Left lung (tissue), 4 donors: ENCODE measurements at regions not wholly inside any gene's neighbourhood (a gene's known extent, or its start where the extent isn't known, plus 50 kb on each side); places are given as distances from the start of the nearest gene placed in this dataset.

Experiments
- ATAC-seq: fragments of 200-7000 bp; cut with Tn5 transposase; one replicate; pipeline ENCODE4 v1.9.1; 2020; ENCODE audit warnings: moderate library complexity
- DNase-seq, 4 donors: peaks; one replicate each; pipeline ENCODE4 v3.0.0-alpha.2; 2013 to 2020
- H3K27ac ChIP-seq, 2 donors: fragments of 200-600 bp; sonication (generic) in 1 of 2; one replicate each; pipeline versions ENCODE4 v1.5.0 to v1.8.0; 2020 to 2021
- H3K27me3 ChIP-seq, 2 donors: fragments of 200-600 bp; sonication (generic) in 1 of 2; one replicate each; pipeline versions ENCODE4 v1.5.0 to v1.8.0; 2020 to 2021
- H3K36me3 ChIP-seq, 2 donors: fragments of 200-600 bp; sonication (generic) in 1 of 2; one replicate each; pipeline versions ENCODE4 v1.5.0 to v1.8.0; 2020 to 2021
- H3K4me1 ChIP-seq, 2 donors: fragments of 200-600 bp; one replicate each; pipeline ENCODE4 v1.8.0; 2021
- H3K4me3 ChIP-seq, 2 donors: fragments of 200-600 bp; sonication (generic) in 1 of 2; one replicate each; pipeline versions ENCODE4 v1.5.0 to v1.8.0; 2020 to 2021; ENCODE audit warnings: mild to moderate bottlenecking in 1 of 2
- H3K9me3 ChIP-seq, 2 donors: fragments of 200-600 bp; sonication (generic) in 1 of 2; one replicate each; pipeline versions ENCODE4 v1.5.0 to v1.8.0; 2020 to 2021
- intact Hi-C, 2 donors: fragments of 100-400 bp; cut with DNase I; formaldehyde crosslinking; loops; one replicate each; pipeline versions ENCODE4 v1.11.2 to v1.14.2; 2022
- TF ChIP-seq, protein P1 (sequence below), 2 donors: fragments of 200-600 bp; sonication (generic) in 1 of 2; IDR thresholded peaks; one replicate each; pipeline versions ENCODE4 v1.5.0 to v1.8.0; 2021; ENCODE audit warnings: antibody characterized with exemption in 2 of 2
- donor health status: DM: no; HTN: yes; CAD: no.
- donor health status: DM: no; HTN: no; CAD: no.

DNA sequence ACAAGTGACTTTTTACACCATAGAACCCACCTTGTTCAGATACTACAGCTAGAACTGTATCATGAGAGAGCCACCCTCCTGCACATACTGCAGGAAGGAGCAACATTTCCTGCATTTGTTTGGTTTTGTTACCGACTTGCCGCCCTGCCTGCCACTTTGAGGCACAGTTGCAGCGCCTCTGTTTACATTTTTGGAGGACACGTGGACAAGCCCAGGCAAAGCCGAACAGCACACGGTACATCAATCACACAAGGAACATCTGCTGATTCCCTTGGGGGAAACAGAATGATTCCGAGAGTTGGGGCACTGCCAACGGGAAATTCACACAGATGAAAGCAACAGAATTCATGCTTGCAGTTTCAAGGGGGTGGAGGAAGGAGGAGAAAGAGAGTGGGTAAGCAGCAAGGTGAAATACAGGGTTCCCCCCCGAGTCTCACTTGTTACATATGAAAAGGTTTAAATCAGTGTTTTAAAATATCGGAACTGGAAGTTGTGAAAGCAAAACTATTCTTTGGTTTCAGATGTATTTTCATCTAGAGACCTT is 110.7 kb downstream of the BTG1 start:
- Histone ChIP-seq H3K36me3 (no peaks in the 10 kb centered on the region), H3K4me3 (peak overlapping the region; percentile 10 to 23), H3K27me3 (no peaks in the 10 kb centered on the region), H3K4me1 (peaks cover 9 to 53% of the 10 kb centered on the region in 2 donors), H3K9me3 (no peaks in the 10 kb centered on the region), H3K27ac (peak overlapping the region; percentile 28 to 66)
- ATAC-seq: peak; percentile 80
- intact Hi-C loops: no loop called here
- TF ChIP-seq, protein P1, sequence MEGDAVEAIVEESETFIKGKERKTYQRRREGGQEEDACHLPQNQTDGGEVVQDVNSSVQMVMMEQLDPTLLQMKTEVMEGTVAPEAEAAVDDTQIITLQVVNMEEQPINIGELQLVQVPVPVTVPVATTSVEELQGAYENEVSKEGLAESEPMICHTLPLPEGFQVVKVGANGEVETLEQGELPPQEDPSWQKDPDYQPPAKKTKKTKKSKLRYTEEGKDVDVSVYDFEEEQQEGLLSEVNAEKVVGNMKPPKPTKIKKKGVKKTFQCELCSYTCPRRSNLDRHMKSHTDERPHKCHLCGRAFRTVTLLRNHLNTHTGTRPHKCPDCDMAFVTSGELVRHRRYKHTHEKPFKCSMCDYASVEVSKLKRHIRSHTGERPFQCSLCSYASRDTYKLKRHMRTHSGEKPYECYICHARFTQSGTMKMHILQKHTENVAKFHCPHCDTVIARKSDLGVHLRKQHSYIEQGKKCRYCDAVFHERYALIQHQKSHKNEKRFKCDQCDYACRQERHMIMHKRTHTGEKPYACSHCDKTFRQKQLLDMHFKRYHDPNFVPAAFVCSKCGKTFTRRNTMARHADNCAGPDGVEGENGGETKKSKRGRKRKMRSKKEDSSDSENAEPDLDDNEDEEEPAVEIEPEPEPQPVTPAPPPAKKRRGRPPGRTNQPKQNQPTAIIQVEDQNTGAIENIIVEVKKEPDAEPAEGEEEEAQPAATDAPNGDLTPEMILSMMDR (IDR thresholded peaks at IDR 0.05): no peak
- DNase-seq: peak in 3 of 4 donors; percentile 41 to 57 (median 48)

DNA sequence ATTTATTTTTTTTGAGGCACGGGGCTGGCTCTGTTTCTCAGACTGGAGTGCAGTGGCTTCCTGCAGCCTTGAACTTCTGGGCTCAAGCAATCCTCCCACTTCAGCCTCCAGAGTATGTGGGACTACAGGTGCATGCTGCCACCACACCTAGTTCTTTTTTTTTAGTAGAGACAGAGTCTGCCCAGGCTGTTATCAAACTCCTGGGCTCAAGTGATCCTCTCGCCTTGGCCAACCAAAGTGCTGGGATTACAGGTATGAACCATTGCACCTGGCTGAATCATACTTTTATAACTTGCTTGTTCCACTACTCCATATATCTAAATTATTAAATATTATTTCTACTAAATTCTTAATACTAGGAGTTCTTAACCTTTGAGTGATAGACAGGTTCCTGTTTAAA is 111.6 kb downstream of the BTG1 start:
- H3K27me3 ChIP-seq: no peaks in the 10 kb centered on the region
- DNase-seq (no peak), ATAC-seq (peak; percentile 49)
- intact Hi-C loops: no loop called here
- TF ChIP-seq, protein P1 (IDR thresholded peaks at IDR 0.05): no peak
- peak overlapping the region in 1 of 2 donors; percentile 66 for H3K27ac ChIP-seq
- H3K4me1 ChIP-seq: peaks cover 9 to 56% of the 10 kb centered on the region in 2 donors
- no peak overlapping the region for H3K4me3 ChIP-seq
- H3K36me3 ChIP-seq: no peaks in the 10 kb centered on the region
- no peaks in the 10 kb centered on the region for H3K9me3 ChIP-seq

DNA sequence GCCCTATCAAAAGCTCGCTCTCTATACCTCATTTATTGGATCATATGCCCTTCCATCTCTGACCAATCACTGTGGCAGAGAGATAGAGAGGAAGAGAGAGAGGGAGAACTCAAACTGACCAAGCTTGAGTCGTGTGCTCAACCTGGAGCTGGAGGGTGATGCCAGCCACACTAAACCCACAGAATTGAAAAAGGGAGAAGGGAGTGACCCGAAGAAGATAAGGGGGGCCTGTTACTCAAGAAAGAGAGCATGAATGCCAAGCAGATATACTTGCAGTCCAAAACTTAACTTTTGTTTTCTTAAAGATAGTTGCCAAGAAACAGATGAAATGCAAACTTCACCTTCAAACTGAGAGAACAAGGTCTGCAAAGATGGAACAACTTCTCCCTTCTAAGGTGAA is 112.7 kb downstream of the BTG1 start:
- intact Hi-C loops: no loop called here
- H3K4me3 ChIP-seq: no peak overlapping the region
- no peak for DNase-seq
- H3K27ac ChIP-seq: peak overlapping the region in 1 of 2 donors; percentile 41
- H3K27me3 ChIP-seq: no peaks in the 10 kb centered on the region
- TF ChIP-seq, protein P1 (IDR thresholded peaks at IDR 0.05): no peak
- no peak for ATAC-seq
- H3K36me3 ChIP-seq: no peaks in the 10 kb centered on the region
- no peaks in the 10 kb centered on the region for H3K9me3 ChIP-seq
- peaks cover 9 to 56% of the 10 kb centered on the region in 2 donors for H3K4me1 ChIP-seq

DNA sequence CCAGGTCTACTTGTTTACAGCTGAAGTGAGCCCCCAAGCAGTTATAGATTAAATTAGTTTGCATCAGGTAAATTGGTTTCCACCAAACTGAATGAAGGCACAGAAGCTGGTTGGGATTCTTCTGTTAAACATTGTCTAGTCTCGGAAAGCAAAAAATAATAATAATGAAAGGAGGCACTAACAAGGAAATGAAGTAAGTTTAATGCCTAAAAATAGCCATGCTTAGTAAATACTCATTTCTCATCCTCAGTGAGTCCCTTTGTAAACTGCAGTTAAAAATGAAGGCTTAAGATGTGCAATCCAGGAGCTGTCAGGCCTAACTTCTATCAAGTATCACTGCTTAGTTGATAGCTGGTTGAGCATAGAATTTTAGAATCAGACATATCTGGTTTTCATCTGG is 113.5 kb downstream of the BTG1 start:
- Histone ChIP-seq H3K9me3 (no peaks in the 10 kb centered on the region), H3K27ac (peak overlapping the region in 1 of 2 donors; percentile 16), H3K4me1 (peaks cover 9 to 56% of the 10 kb centered on the region in 2 donors), H3K36me3 (no peaks in the 10 kb centered on the region), H3K27me3 (no peaks in the 10 kb centered on the region), H3K4me3 (no peak overlapping the region)
- TF ChIP-seq, protein P1 (IDR thresholded peaks at IDR 0.05): no peak
- DNase-seq (no peak), ATAC-seq (no peak)
- intact Hi-C loops: no loop called here

DNA sequence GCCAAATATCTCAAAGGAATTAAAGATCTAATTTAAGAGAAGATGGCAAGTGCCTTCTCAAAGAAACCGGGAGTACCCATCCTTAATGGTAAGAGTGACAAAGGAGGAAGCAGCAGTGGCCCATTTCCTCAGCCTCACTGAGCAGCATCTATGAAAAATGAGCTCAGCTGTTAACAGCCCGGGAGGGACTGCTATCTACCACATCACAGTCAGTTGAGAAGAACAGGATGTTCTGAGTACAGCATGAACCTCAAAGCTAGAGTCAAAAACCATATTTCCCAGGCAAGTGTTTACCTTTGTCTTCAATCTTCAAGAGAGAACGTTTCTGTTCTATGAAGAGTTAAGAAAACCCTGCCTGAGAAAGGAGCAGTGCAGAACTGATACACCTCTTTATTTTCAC is 115.0 kb downstream of the BTG1 start:
- Histone ChIP-seq H3K4me1 (peaks cover 9 to 52% of the 10 kb centered on the region in 2 donors), H3K4me3 (no peak overlapping the region), H3K36me3 (no peaks in the 10 kb centered on the region), H3K27ac (peak overlapping the region; percentile 63 to 74), H3K27me3 (no peaks in the 10 kb centered on the region), H3K9me3 (no peaks in the 10 kb centered on the region)
- DNase-seq (peak in 1 of 4 donors; percentile 15), ATAC-seq (peak; percentile 65)
- intact Hi-C loops: no loop called here
- TF ChIP-seq, protein P1 (IDR thresholded peaks at IDR 0.05): no peak
